K562 (cell line): ENCODE measurements at regions not wholly inside any gene's neighbourhood (a gene's known extent, or its start where the extent isn't known, plus 50 kb on each side); places are given as distances from the start of the nearest gene placed in this dataset.

Source experiments
- EP300 ChIP-seq: IDR thresholded peaks from 2 replicates; pipeline ENCODE4 v1.6.1; 2012; ENCODE audit warnings: low read length, improper control_type of control experiment
- KDM1A ChIP-seq, 2 experiments: fragments of 450-650 bp; IDR thresholded peaks; 2 replicates each; pipeline ENCODE4 v1.6.1; 2016; ENCODE audit warnings: mild to moderate bottlenecking in 2 of 2
- MAZ ChIP-seq, 2 experiments: fragments of 450-650 bp in 1 of 2; sonication (generic) in 1 of 2; formaldehyde crosslinking; IDR thresholded peaks in 1 of 2; conservative IDR thresholded peaks in 1 of 2; 2 replicates each; pipeline versions ENCODE4 v1.4.0 to v1.5.0; 2020; ENCODE audit warnings: mild to moderate bottlenecking in 1 of 2, missing genetic modification reagents in 1 of 2
- USF2 ChIP-seq: sonication (generic); formaldehyde crosslinking; IDR thresholded peaks from 2 replicates; pipeline ENCODE4 v1.5.0; 2020; ENCODE audit warnings: missing genetic modification reagents

- TF ChIP-seq KDM1A (IDR thresholded peaks at IDR 0.05) (no peak), EP300 (no peak), MAZ (CRISPR knock-in tag; conservative IDR thresholded peaks at IDR 0.05 in 1 of 2, IDR thresholded peaks at IDR 0.05 in 1 of 2) (no peak), USF2 (CRISPR knock-in tag) (no peak)
Observed at GRCh38 chr2:145757503-145758246, 1237.8 kb upstream of the ZEB2 start.
